ENCODE measurements at regions not wholly inside any gene's neighbourhood (a gene's known extent, or its start where the extent isn't known, plus 50 kb on each side); places are given as distances from the start of the nearest gene placed in this dataset.

GRCh38 chr7:106781007-106781406 is 84.1 kb upstream of the PIK3CG start:
- Mint-ChIP-seq H3K9me3 (ENCODE audit: unreplicated experiment) (no peaks in the 10 kb centered on the region), H3K4me1 (ENCODE audit: unreplicated experiment) (peaks cover 9% of the 10 kb centered on the region), H3K27ac (ENCODE audit: unreplicated experiment) (no peak overlapping the region), H3K27me3 (ENCODE audit: unreplicated experiment) (no peaks in the 10 kb centered on the region), H3K36me3 (ENCODE audit: unreplicated experiment) (no peaks in the 10 kb centered on the region), H3K4me3 (ENCODE audit: unreplicated experiment) (no peak overlapping the region)
- no peak for TF ChIP-seq CTCF (IDR thresholded peaks at IDR 0.05)
- no peak for DNase-seq (ENCODE audit: extremely low spot score, unreplicated experiment)

- Mint-ChIP-seq H3K4me3 (ENCODE audit: unreplicated experiment) (no peak overlapping the region), H3K27ac (ENCODE audit: unreplicated experiment) (no peak overlapping the region), H3K36me3 (ENCODE audit: unreplicated experiment) (no peaks in the 10 kb centered on the region), H3K4me1 (ENCODE audit: unreplicated experiment) (peaks cover 5% of the 10 kb centered on the region), H3K27me3 (ENCODE audit: unreplicated experiment) (no peaks in the 10 kb centered on the region), H3K9me3 (ENCODE audit: unreplicated experiment) (no peaks in the 10 kb centered on the region)
- TF ChIP-seq CTCF (IDR thresholded peaks at IDR 0.05): no peak
- no peak for DNase-seq (ENCODE audit: extremely low spot score, unreplicated experiment)
Measured at GRCh38 chr7:106781828-106782544, 83.1 kb upstream of the PIK3CG start.

GRCh38 chr7:106783286-106783685 is 81.8 kb upstream of the PIK3CG start:
- no peak overlapping the region for H3K4me3 Mint-ChIP-seq (ENCODE audit: unreplicated experiment)
- no peak for DNase-seq (ENCODE audit: extremely low spot score, unreplicated experiment)
- no peak for TF ChIP-seq CTCF (IDR thresholded peaks at IDR 0.05)
- no peaks in the 10 kb centered on the region for H3K9me3 Mint-ChIP-seq (ENCODE audit: unreplicated experiment)
- H3K27me3 Mint-ChIP-seq (ENCODE audit: unreplicated experiment): no peaks in the 10 kb centered on the region
- no peaks in the 10 kb centered on the region for H3K36me3 Mint-ChIP-seq (ENCODE audit: unreplicated experiment)
- H3K4me1 Mint-ChIP-seq (ENCODE audit: unreplicated experiment): peaks cover 5% of the 10 kb centered on the region
- H3K27ac Mint-ChIP-seq (ENCODE audit: unreplicated experiment): no peak overlapping the region

- H3K4me1 Mint-ChIP-seq (ENCODE audit: unreplicated experiment): no peaks in the 10 kb centered on the region
- DNase-seq (ENCODE audit: extremely low spot score, unreplicated experiment): no peak
- no peak overlapping the region for H3K4me3 Mint-ChIP-seq (ENCODE audit: unreplicated experiment)
- peaks cover 13% of the 10 kb centered on the region for H3K27me3 Mint-ChIP-seq (ENCODE audit: unreplicated experiment)
- no peaks in the 10 kb centered on the region for H3K36me3 Mint-ChIP-seq (ENCODE audit: unreplicated experiment)
- TF ChIP-seq CTCF (IDR thresholded peaks at IDR 0.05): no peak
- no peak overlapping the region for H3K27ac Mint-ChIP-seq (ENCODE audit: unreplicated experiment)
- H3K9me3 Mint-ChIP-seq (ENCODE audit: unreplicated experiment): no peaks in the 10 kb centered on the region
Measured at GRCh38 chr7:106788637-106789036, 76.4 kb upstream of the PIK3CG start.

- Mint-ChIP-seq H3K4me1 (ENCODE audit: unreplicated experiment) (no peaks in the 10 kb centered on the region), H3K4me3 (ENCODE audit: unreplicated experiment) (no peak overlapping the region), H3K9me3 (ENCODE audit: unreplicated experiment) (no peaks in the 10 kb centered on the region), H3K27ac (ENCODE audit: unreplicated experiment) (no peak overlapping the region), H3K36me3 (ENCODE audit: unreplicated experiment) (no peaks in the 10 kb centered on the region), H3K27me3 (ENCODE audit: unreplicated experiment) (peaks cover 14% of the 10 kb centered on the region)
- no peak for DNase-seq (ENCODE audit: extremely low spot score, unreplicated experiment)
- TF ChIP-seq CTCF (IDR thresholded peaks at IDR 0.05): no peak
Measured at GRCh38 chr7:106791526-106791925, 73.6 kb upstream of the PIK3CG start.

Measured in osteocyte (in vitro differentiated cells).